Skin epidermis (tissue), 12 donors: ENCODE measurements at regions not wholly inside any gene's neighbourhood (a gene's known extent, or its start where the extent isn't known, plus 50 kb on each side); places are given as distances from the start of the nearest gene placed in this dataset.

Source experiments
- H3K27ac ChIP-seq, 21 experiments: fragments of 200-600 bp; sonication (generic) in 11 of 21; one replicate each; pipeline ENCODE4 v1.5.0; 2020; ENCODE audit warnings: mild to moderate bottlenecking in 3 of 21, inconsistent platforms in 2 of 21, moderate library complexity in 2 of 21
- H3K4me3 ChIP-seq, 7 experiments: fragments of 200-600 bp; sonication (generic) in 2 of 7; one replicate each; pipeline ENCODE4 v1.5.0; 2020; ENCODE audit warnings: inconsistent platforms in 2 of 7, mild to moderate bottlenecking in 2 of 7, moderate library complexity in 1 of 7

DNA sequence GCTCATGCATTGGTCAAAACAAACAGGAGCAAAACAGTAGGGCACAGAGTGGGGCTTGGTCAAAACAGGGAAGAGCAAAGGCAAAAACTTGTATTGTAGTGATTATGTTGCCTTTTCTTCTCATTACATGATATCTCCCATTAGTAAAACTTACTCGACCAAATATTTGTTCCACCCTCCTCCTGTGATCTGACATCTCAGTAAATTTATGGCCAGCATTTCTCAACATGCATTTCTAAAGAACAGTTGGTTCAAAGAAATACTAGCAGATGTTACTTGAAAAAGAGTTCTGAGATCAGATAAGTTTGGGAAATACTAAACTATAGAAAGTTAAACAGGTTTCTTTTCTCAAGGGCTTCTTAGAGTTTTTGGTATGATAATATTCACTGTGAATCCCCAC, 423.1 kb downstream of the FIGN start:
- Histone ChIP-seq H3K4me3 (no peak overlapping the region), H3K27ac (no peak overlapping the region)

DNA sequence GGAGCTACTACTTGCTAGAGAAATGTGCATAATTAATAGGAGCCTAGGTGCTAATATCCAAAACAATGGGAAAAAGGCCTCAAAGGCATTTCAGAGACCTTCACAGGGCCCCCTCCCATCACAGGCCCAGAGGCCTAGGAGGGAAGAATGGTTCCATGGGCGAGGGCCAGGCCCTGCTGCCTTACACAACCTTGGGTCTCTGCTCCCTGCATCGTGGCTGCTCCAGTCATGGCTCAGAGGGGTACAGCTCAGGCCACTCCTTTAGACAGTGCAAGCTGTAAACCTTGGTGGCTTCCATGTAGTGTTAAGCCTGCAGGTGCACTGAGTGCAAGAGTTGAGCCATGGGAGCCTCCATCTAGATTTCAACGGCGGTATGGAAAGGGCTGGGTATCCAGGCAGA, 429.2 kb downstream of the FIGN start:
- Histone ChIP-seq H3K4me3 (no peak overlapping the region), H3K27ac (no peak overlapping the region)

- Histone ChIP-seq H3K4me3 (no peak overlapping the region), H3K27ac (no peak overlapping the region)
These were observed 433.7 kb downstream of the FIGN start for GRCh38 chr2:163302141-163302540.

- no peak overlapping the region for H3K27ac ChIP-seq
- H3K4me3 ChIP-seq = no peak overlapping the region
These were observed 444.0 kb downstream of the FIGN start for GRCh38 chr2:163291790-163292189.

GRCh38 chr2:163281717-163282116, 443.1 kb upstream of the KCNH7 start:
- no peak overlapping the region for H3K27ac ChIP-seq
- H3K4me3 ChIP-seq = no peak overlapping the region

- Histone ChIP-seq H3K27ac (no peak overlapping the region), H3K4me3 (no peak overlapping the region)
These were observed 430.9 kb upstream of the KCNH7 start for GRCh38 chr2:163269374-163270021.

DNA sequence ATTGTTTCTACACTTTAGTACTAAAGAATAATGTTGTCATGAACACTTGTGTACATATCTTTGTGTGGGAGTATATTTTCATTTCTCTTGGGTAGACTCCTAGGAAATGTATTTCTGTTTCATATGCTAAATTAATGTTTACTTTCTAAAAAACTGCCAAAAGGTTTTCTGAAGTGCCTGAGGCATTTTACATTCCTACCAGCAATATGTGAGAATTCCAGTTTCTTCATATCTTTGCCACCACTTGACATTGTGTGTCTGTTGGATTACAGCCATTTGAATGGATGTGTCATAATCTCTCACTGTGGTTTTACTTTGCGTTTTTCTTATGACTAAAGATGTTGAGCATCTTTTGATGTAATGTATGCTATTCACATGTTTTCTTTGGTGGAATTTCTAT, 428.2 kb upstream of the KCNH7 start:
- Histone ChIP-seq H3K4me3 (no peak overlapping the region), H3K27ac (no peak overlapping the region)

GRCh38 chr2:163265562-163265961, 427.0 kb upstream of the KCNH7 start:
- no peak overlapping the region for H3K4me3 ChIP-seq

GRCh38 chr2:163264341-163264740, 425.8 kb upstream of the KCNH7 start:
- H3K4me3 ChIP-seq = no peak overlapping the region
- no peak overlapping the region for H3K27ac ChIP-seq

More at GRCh38 chr2:163265562-163265961, 427.0 kb upstream of the KCNH7 start:
- H3K27ac ChIP-seq = no peak overlapping the region

- Histone ChIP-seq H3K4me3 (no peak overlapping the region), H3K27ac (no peak overlapping the region)
These were observed 420.9 kb upstream of the KCNH7 start for GRCh38 chr2:163259489-163259888.

DNA sequence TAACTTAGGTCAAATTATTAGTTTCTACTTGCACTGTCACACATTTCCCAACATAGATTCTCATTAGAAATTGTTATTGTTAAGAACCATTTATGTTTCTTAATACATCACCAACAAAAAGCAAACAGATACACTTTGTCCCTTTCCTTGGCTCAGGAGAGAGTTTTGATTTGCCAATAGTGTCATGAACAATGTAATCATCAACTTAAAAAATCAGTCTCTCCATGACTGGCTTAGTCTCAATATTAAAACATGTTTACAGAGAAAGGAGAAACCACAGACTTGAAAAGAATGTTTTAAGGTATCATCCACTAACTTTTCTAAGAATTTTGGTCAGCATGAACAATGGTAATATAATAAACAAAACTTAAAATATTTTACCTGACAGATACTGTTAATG, 416.5 kb upstream of the KCNH7 start:
- H3K27ac ChIP-seq = no peak overlapping the region
- H3K4me3 ChIP-seq = no peak overlapping the region

- no peak overlapping the region for H3K27ac ChIP-seq
- no peak overlapping the region for H3K4me3 ChIP-seq
These were observed 415.2 kb upstream of the KCNH7 start for GRCh38 chr2:163253621-163254285.

DNA sequence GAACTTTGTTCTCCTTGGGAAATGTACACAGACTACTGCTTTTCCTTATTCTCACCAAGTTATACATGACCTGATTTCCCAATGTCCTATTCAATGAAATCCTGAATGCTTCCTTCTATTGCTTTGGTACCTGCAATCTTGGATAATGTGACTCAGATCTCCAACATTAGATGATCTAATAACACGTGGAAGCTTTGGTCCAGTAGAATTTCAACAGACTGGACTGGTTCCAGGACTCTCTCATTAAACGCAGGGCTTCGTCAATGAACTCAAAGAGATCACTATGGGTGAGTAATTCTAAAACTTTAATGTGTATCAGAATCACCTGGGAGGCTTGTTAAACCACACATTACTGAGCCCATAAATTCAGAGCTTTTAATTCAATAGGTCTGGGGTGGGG, 413.6 kb upstream of the KCNH7 start:
- Histone ChIP-seq H3K27ac (no peak overlapping the region), H3K4me3 (no peak overlapping the region)

DNA sequence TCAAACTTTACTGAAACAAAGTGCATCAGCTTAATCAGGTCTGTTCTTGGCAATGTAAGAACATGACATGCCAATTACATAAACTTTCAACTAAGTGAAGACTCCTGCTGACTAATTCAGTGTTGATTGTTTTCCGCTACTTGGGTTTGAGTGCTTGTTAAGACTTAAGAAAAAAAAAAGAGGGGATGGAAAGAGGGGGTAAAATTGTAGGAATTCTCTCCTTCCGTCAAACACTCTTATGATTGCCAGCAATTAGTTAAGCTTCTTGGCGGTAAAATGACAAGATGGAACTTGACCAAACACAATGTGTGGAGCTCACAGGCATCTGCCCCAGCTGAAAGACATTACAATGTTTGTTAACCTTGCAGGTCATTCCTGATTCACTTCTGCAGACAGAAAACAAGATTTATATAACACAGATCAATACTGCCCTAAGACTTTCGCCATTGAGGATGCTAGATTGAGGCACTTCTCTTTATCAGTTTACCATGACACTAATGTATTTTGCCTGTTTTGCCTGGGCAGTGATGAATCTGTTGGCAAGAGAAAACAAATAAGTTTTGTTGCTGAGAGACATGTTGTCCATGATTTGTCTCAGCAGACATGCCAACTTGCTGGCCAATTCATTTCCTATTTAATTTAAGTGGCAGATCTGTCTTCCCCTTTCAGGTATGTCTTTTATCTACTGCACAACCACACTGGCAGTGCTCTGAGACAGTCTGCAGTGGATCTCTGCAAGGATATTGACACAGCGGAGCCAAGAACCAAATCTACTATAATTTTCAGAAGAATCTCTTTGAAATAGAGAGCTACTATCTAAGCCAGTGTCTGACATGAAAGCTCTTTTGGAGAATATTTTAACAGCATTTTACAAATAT, 410.0 kb upstream of the KCNH7 start:
- Histone ChIP-seq H3K4me3 (no peak overlapping the region), H3K27ac (no peak overlapping the region)

GRCh38 chr2:163247847-163248220, 409.3 kb upstream of the KCNH7 start:
- Histone ChIP-seq H3K27ac (no peak overlapping the region), H3K4me3 (no peak overlapping the region)

DNA sequence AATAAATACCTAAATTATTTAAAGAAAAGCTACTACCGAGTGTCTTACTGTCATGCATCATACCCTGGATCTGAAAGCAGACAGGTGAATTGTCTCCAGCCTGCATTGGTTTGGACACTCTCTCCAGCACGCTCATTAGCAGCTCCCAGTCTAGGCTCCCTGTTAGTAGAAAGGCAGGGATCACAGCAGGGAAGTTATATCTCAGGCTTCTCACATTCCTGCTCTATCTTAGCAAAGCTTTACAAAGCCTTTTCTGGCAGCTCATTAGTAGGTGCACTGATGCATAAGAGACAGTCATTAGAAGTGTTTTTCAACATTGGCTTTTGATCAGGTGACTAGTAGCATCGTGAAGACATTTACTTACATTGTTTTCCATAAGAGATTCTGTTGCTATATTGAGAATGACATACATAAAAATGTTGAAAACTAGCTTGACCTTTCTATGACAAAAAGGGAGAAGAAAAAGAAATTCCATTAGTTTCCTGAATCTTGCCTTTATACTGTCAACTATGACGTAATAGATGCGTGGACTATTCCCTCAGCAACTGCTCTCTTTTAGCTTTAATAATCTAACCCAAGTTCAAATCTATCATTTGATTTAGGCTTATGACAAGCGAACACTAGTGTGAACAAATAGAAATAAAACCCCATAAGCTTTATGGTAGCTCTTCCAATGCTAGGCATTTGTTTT, 408.7 kb upstream of the KCNH7 start:
- no peak overlapping the region for H3K27ac ChIP-seq
- H3K4me3 ChIP-seq = no peak overlapping the region

DNA sequence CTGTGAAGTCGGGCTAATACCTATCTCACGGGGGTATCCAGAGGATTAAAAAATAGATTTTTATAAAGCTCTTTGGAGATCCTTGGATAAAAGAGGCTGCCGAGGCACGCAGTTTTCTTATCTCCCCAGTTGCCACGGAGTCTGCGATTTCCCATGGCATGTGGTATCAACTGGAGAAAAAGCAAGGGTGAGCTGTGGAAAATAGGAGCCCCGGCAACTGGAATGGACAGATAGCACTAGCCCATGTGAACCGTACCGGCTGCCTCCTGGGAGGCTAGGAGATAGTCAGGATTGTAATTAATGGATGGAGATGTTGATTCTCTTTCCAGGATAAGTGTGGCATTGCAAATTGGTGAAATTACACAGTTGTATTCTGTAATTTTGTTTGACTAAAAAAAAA, 407.6 kb upstream of the KCNH7 start:
- Histone ChIP-seq H3K27ac (no peak overlapping the region), H3K4me3 (no peak overlapping the region)

GRCh38 chr2:163236553-163236952, 398.0 kb upstream of the KCNH7 start:
- Histone ChIP-seq H3K4me3 (no peak overlapping the region), H3K27ac (no peak overlapping the region)

DNA sequence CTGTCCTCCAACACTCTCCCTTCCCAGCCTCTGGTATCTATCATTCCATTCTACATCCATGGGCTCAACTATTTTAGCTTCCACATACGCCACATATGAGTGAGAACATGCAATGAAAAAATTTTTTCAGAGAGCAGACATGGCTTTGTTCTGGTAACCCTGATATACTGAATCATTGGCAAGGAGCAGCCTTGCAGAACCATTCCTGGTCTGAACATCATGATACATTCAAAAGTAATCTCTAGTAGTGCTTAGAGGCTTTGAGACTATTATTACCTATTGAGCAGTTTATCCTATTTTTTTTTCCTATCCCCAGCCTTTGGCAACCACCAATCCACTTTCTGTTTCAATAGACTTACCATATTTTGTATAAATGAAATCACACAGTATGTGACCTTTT, 393.1 kb upstream of the KCNH7 start:
- H3K4me3 ChIP-seq = no peak overlapping the region
- H3K27ac ChIP-seq = no peak overlapping the region

GRCh38 chr2:163213661-163214081, 375.1 kb upstream of the KCNH7 start:
- H3K27ac ChIP-seq = no peak overlapping the region
- H3K4me3 ChIP-seq = no peak overlapping the region
